ENCODE measurements at regions not wholly inside any gene's neighbourhood (a gene's known extent, or its start where the extent isn't known, plus 50 kb on each side); places are given as distances from the start of the nearest gene placed in this dataset.

GRCh38 chr11:101188173-101188572, 58.6 kb upstream of the PGR start:
- TF ChIP-seq MLX (CRISPR knock-in tag; IDR thresholded peaks at IDR 0.05) (no peak), ZNF219 (CRISPR knock-in tag; IDR thresholded peaks at IDR 0.05; ENCODE audit: borderline replicate concordance) (no peak), USF2 (CRISPR knock-in tag; IDR thresholded peaks at IDR 0.05) (no peak), ZNF121 (CRISPR knock-in tag; IDR thresholded peaks at IDR 0.05) (no peak), ATF2 (CRISPR knock-in tag; IDR thresholded peaks at IDR 0.05; ENCODE audit: borderline replicate concordance, low read depth) (no peak), ATF1 (CRISPR knock-in tag; IDR thresholded peaks at IDR 0.05) (no peak), CTCF (IDR thresholded peaks at IDR 0.05) (no peak), MAX (CRISPR knock-in tag; IDR thresholded peaks at IDR 0.05) (no peak), KAT7 (CRISPR knock-in tag; IDR thresholded peaks at IDR 0.05; ENCODE audit: borderline replicate concordance) (no peak), STAT6 (CRISPR knock-in tag; conservative IDR thresholded peaks at IDR 0.05; ENCODE audit: low read depth) (no peak), TCF7 (CRISPR knock-in tag; IDR thresholded peaks at IDR 0.05; ENCODE audit: low read depth) (no peak), PRDM15 (CRISPR knock-in tag; IDR thresholded peaks at IDR 0.05) (no peak), NR2C2 (CRISPR knock-in tag; IDR thresholded peaks at IDR 0.05) (no peak)

Measured in WTC11 (cell line).